RWPE2 (cell line): ENCODE measurements at regions not wholly inside any gene's neighbourhood (a gene's known extent, or its start where the extent isn't known, plus 50 kb on each side); places are given as distances from the start of the nearest gene placed in this dataset.

Source experiments
- ATAC-seq: fragments of 200-7000 bp; cut with Tn5 transposase; 3 replicates; pipeline ENCODE4 v1.9.1; 2021; ENCODE audit warnings: low read depth
- DNase-seq: peaks from one replicate; pipeline ENCODE4 v3.0.0-alpha.2; 2020; ENCODE audit warnings: low spot score
- H3K27ac ChIP-seq: fragments of 450-650 bp; 2 replicates; pipeline ENCODE4 v1.5.1; 2017; ENCODE audit warnings: mild to moderate bottlenecking; ENCODE audit not compliant: poor library complexity, severe bottlenecking
- H3K27me3 ChIP-seq: fragments of 250-450 bp; sonication (Bioruptor Pico); 2 replicates; pipeline ENCODE4 v1.5.1; 2021; ENCODE audit warnings: mild to moderate bottlenecking, moderate library complexity; ENCODE audit not compliant: insufficient read depth, poor library complexity, severe bottlenecking
- H3K36me3 ChIP-seq: fragments of 250-450 bp; sonication (Bioruptor Pico); 2 replicates; pipeline ENCODE4 v1.5.1; 2020; ENCODE audit warnings: low read depth, mild to moderate bottlenecking, moderate library complexity
- H3K4me1 ChIP-seq: fragments of 250-450 bp; sonication (Bioruptor Pico); 2 replicates; pipeline ENCODE4 v1.5.1; 2021; ENCODE audit warnings: mild to moderate bottlenecking, moderate library complexity; ENCODE audit not compliant: insufficient read depth, poor library complexity, severe bottlenecking
- H3K4me3 ChIP-seq: fragments of 250-450 bp; sonication (Bioruptor Pico); 2 replicates; pipeline ENCODE4 v1.5.1; 2021; ENCODE audit warnings: mild to moderate bottlenecking, moderate library complexity; ENCODE audit not compliant: severe bottlenecking
- H3K9me3 ChIP-seq: fragments of 250-450 bp; sonication (Bioruptor Pico); 2 replicates; pipeline ENCODE4 v1.5.1; 2021; ENCODE audit warnings: mild to moderate bottlenecking, moderate library complexity; ENCODE audit not compliant: severe bottlenecking
- CTCF ChIP-seq: fragments of 450-650 bp; IDR thresholded peaks from one replicate; pipeline ENCODE4 v1.5.1; 2017; ENCODE audit warnings: mild to moderate bottlenecking, moderate library complexity; ENCODE audit not compliant: poor library complexity, severe bottlenecking

GRCh38 chr6:133187657-133188453, 53.3 kb upstream of the EYA4 start:
- no peaks in the 10 kb centered on the region for H3K4me1 ChIP-seq
- no peaks in the 10 kb centered on the region for H3K27me3 ChIP-seq
- TF ChIP-seq CTCF: no peak
- no peaks in the 10 kb centered on the region for H3K36me3 ChIP-seq
- ATAC-seq (no peak), DNase-seq (no peak)
- no peak overlapping the region for H3K4me3 ChIP-seq
- H3K27ac ChIP-seq: no peak overlapping the region
- no peaks in the 10 kb centered on the region for H3K9me3 ChIP-seq

GRCh38 chr6:133190912-133191311, 50.2 kb upstream of the EYA4 start:
- no peak for ATAC-seq

GRCh38 chr6:133191323-133191722, 49.8 kb upstream of the EYA4 start:
- H3K9me3 ChIP-seq: no peaks in the 10 kb centered on the region
- H3K27ac ChIP-seq: no peak overlapping the region
- DNase-seq (no peak), ATAC-seq (no peak)
- H3K4me1 ChIP-seq: no peaks in the 10 kb centered on the region
- TF ChIP-seq CTCF: no peak
- no peaks in the 10 kb centered on the region for H3K27me3 ChIP-seq
- H3K36me3 ChIP-seq: no peaks in the 10 kb centered on the region
- H3K4me3 ChIP-seq: no peak overlapping the region

More at GRCh38 chr6:133190912-133191311, 50.2 kb upstream of the EYA4 start:
- no peaks in the 10 kb centered on the region for H3K36me3 ChIP-seq
- H3K4me3 ChIP-seq: no peak overlapping the region
- no peak overlapping the region for H3K27ac ChIP-seq
- no peak for DNase-seq
- no peaks in the 10 kb centered on the region for H3K9me3 ChIP-seq
- TF ChIP-seq CTCF: no peak
- no peaks in the 10 kb centered on the region for H3K27me3 ChIP-seq
- H3K4me1 ChIP-seq: no peaks in the 10 kb centered on the region
